Adipocyte (in vitro differentiated cells): ENCODE measurements at regions not wholly inside any gene's neighbourhood (a gene's known extent, or its start where the extent isn't known, plus 50 kb on each side); places are given as distances from the start of the nearest gene placed in this dataset.
"Not testable (repeated sequence)": the region's sequence is repeated elsewhere in the genome, so short reads cannot be mapped to it uniquely, and the experiment has no call there.

Experiments
- DNase-seq: peaks from one replicate; pipeline ENCODE4 v3.0.0-alpha.2; 2015; ENCODE audit warnings: low read depth
- H3K27me3 ChIP-seq: replicated peaks from 2 replicates; pipeline ENCODE4 v1.7.0; 2013; ENCODE audit warnings: mild to moderate bottlenecking, low read length, moderate library complexity; ENCODE audit not compliant: control insufficient read depth, insufficient read depth
- H3K36me3 ChIP-seq: 2 replicates; pipeline ENCODE4 v1.7.0; 2013; ENCODE audit warnings: low read length, mild to moderate bottlenecking, moderate library complexity; ENCODE audit not compliant: control insufficient read depth, insufficient read depth, severe bottlenecking
- H3K4me1 ChIP-seq: 2 replicates; pipeline ENCODE4 v1.7.0; 2013; ENCODE audit warnings: mild to moderate bottlenecking, low read length, moderate library complexity; ENCODE audit not compliant: control insufficient read depth, insufficient read depth
- H3K4me3 ChIP-seq: 2 replicates; pipeline ENCODE4 v1.7.0; 2013; ENCODE audit warnings: mild to moderate bottlenecking, low read length, moderate library complexity
- H3K9ac ChIP-seq: 2 replicates; pipeline ENCODE4 v1.7.0; 2013; ENCODE audit warnings: mild to moderate bottlenecking, low read length, moderate library complexity
- H3K9me3 ChIP-seq: 2 replicates; pipeline ENCODE4 v1.7.0; 2013; ENCODE audit warnings: mild to moderate bottlenecking, low read length, moderate library complexity; ENCODE audit not compliant: control insufficient read depth

DNA sequence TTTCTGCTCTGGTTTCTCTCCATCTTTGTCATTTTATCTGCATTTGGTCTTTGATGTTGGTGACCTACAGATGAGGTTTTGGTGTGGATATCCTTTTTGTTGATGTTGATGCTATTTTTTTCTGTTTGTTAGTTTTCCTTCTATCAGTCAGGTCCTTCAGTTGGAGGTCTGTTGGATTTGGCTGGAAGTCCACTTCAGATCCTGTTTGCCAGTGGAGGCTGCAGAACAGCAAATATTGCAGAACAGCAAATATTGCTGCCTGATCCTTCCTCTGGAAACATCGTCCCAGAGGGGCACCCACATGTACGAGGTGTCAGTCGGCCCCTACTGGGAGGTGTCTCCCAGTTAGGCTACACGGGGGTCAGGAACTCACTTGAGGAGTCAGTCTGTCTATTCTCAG is 265.4 kb upstream of the SYNCRIP start:
- not testable (repeated sequence) for DNase-seq, H3K36me3 ChIP-seq, H3K4me3 ChIP-seq, H3K27me3 ChIP-seq, H3K9ac ChIP-seq, H3K9me3 ChIP-seq, H3K4me1 ChIP-seq

DNA sequence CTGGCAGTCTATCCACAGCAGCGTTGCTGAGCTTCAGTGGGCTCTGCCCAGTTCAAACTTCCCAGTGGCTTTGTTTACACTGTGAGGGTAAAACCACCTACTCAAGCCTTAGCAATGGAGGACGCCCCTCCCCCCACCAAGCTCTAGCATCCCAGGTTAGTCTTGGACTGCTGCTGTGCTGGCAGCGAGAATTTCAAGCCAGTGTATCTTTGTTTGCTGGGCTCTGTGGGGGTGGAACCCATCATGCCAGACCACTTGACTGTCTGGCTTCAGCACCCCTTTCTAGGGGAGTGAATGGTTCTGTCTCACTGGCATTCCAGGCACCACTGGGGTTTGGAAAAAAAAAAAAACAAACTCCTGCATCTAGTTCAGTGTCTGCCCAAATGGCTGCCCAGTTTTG is 249.7 kb upstream of the SYNCRIP start:
- DNase-seq: no peak
- no peaks in the 10 kb centered on the region for H3K9me3 ChIP-seq
- no peaks in the 10 kb centered on the region for H3K27me3 ChIP-seq
- no peak overlapping the region for H3K9ac ChIP-seq
- H3K4me3 ChIP-seq: no peak overlapping the region
- H3K4me1 ChIP-seq: no peaks in the 10 kb centered on the region
- H3K36me3 ChIP-seq: no peaks in the 10 kb centered on the region

DNA sequence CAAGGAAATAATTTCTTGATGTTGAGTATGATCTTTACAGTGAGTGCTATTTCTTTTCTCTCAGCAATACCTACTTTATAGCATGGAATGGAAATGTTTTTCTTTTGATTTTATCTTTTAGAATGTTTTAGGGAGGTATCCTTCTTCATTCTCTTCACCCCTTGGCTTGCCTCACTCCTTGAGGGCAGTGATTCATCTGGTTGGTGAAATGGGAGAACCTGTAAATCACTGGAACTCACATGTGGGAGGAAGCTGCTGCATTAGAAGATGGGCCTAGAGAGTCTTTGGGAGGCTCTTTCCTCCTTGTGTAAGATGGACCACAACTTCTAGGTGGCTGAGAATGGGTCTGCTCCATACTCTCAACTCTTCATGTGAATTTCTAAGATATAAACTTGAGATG is 244.8 kb upstream of the SYNCRIP start:
- no peaks in the 10 kb centered on the region for H3K4me1 ChIP-seq
- no peak for DNase-seq

DNA sequence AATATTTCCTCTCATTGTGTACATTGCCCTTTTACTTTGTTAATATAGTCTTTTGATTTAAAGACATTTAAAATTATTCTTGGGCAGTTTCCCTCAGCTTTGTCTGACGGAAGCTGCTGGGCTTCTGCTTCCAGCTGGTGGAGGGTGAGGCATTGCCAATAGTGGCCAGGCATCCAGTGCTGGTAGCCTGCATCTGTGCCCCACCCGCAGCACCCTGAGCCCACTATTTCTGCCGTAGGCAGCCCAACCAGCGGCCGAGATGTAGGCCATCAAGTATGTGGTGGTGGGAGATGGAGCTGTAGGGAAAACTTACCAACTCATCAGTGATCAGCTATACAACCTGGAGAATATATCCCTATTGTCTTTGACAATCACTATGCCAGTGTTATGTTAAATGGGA is 226.0 kb upstream of the SYNCRIP start:
- peaks cover 16% of the 10 kb centered on the region for H3K4me1 ChIP-seq
- no peak overlapping the region for H3K9ac ChIP-seq
- no peaks in the 10 kb centered on the region for H3K9me3 ChIP-seq
- H3K36me3 ChIP-seq: no peaks in the 10 kb centered on the region
- no peak overlapping the region for H3K4me3 ChIP-seq
- H3K27me3 ChIP-seq: no peaks in the 10 kb centered on the region
- no peak for DNase-seq

More for the DNA sequence above, 244.8 kb upstream of the SYNCRIP start:
- H3K36me3 ChIP-seq: no peaks in the 10 kb centered on the region
- no peak overlapping the region for H3K9ac ChIP-seq
- no peak overlapping the region for H3K4me3 ChIP-seq
- no peaks in the 10 kb centered on the region for H3K9me3 ChIP-seq
- H3K27me3 ChIP-seq: no peaks in the 10 kb centered on the region

DNA sequence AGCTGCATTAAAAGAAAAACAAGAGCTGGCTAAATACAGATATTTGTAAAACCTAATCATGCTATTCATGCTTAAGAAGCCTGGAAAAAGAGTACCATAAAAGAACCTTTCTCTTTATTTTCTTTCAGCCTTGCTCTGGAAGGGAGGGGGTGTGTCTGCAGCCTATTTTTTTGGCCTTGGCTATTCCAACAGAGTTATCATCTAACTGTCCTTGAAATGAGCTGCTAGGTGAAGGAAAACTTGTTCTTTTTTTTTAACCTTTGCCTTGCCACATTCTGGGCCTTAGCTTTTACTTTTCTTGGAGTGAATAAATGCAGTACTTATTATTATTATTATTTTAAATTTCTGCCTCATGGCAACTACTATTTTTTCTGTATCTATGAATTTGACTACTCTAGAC is 224.9 kb upstream of the SYNCRIP start:
- Histone ChIP-seq H3K36me3 (no peaks in the 10 kb centered on the region), H3K9me3 (no peaks in the 10 kb centered on the region), H3K9ac (no peak overlapping the region), H3K4me1 (peaks cover 16% of the 10 kb centered on the region), H3K4me3 (no peak overlapping the region), H3K27me3 (no peaks in the 10 kb centered on the region)
- no peak for DNase-seq

DNA sequence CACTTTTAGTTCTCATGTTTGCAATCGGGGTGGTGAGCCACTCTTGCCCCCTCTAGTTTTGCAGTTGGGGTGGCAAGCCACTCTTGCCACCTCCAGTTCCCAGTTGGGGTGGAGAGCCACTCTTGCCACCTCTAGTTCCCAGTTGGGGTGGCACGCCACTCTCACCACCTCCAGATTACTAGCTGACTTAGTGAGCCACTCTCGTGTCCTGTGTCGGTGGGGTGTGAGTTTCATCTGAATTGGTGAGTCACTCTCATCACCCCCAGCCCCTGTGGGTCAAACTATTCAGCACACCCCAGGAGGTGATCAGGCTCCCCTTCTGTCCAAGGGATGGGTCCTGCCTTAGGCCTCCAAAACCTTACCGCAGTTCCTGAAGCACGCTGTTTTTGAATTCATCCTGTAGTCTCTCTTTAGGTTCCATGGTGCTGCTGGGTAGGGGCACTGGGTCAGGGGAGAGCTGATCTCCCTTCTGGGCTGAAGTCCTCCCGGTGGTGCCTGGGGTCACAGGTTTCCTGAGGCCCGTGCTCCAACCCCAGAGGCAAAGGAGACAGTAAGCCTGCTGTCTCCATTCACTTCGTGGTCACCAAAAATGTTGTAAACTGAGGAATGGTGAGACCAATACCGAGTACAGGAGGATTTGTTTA is 224.2 kb upstream of the SYNCRIP start:
- no peak for DNase-seq
- Histone ChIP-seq H3K36me3 (no peaks in the 10 kb centered on the region), H3K4me3 (peak overlapping the region; percentile 82), H3K9ac (no peak overlapping the region), H3K9me3 (no peaks in the 10 kb centered on the region), H3K27me3 (no peaks in the 10 kb centered on the region), H3K4me1 (peaks cover 16% of the 10 kb centered on the region)

DNA sequence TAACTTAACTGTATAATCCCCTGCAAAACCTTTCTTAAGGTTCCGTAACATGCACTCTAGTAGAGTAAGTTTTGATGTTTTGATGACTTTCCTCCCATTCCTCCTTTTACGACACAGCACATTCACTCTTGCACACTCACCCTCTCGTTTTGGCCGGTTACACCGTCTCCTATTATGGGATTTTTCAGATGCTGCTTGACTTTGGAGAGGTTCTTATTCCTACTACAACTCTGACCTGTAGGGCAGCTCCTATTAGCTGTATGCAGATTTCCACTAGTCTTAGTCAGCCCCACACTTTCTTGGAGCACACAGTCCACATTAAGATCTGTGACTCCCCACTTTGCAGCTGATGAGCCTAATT is 223.7 kb upstream of the SYNCRIP start:
- H3K36me3 ChIP-seq: no peaks in the 10 kb centered on the region
- DNase-seq: no peak
- peaks cover 16% of the 10 kb centered on the region for H3K4me1 ChIP-seq
- H3K9ac ChIP-seq: peak overlapping the region; percentile 77
- H3K4me3 ChIP-seq: peak overlapping the region; percentile 82
- H3K27me3 ChIP-seq: no peaks in the 10 kb centered on the region
- no peaks in the 10 kb centered on the region for H3K9me3 ChIP-seq

DNA sequence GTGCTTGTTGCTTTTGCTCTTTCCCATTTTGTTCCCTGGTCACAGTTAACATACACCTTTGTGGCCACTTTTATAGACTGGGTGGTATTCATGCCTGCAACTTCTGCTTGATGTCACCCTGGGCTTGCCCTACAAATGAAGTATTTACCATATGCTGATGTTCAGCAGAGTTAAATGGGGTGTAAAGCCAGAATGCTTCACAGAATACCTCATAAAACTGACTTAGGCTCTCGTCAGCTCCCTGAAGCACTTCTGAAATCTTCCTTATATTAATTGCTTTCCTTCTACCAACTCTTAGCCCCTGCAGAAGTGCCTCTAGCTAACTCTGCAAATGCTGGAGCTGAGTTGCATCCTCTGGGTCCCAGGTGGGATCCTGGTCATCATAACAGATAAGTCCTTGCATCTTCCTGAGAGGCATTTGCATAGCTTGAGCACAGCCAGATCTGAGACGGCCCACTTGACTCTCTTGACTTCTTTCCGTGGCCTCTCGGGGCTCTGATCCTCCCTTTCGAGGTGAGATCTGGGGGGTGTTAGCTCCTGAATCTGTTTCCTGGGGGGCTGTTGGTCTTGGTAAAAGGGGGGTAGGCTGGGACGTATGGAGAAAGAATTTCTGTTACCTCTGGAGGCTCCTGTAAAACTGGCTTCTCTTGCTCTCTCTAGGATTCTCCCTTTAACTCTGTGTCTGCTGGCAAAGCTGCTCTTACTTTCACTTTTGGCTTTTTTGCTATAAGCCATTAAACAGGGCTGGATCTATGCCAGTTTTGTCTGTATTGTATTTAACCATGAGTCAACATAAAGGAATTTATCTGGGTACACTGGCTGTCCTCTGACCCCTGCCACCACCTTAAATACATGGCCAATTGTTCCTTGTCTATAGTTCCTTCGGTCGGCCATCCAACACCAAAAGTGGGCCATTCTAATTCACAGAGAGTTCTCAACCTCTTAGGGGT is 223.0 kb upstream of the SYNCRIP start:
- no peaks in the 10 kb centered on the region for H3K9me3 ChIP-seq
- H3K4me1 ChIP-seq: peaks cover 16% of the 10 kb centered on the region
- no peaks in the 10 kb centered on the region for H3K27me3 ChIP-seq
- peak overlapping the region; percentile 77 for H3K9ac ChIP-seq
- no peaks in the 10 kb centered on the region for H3K36me3 ChIP-seq
- peak overlapping the region; percentile 82 for H3K4me3 ChIP-seq
- DNase-seq: peak; percentile 71

DNA sequence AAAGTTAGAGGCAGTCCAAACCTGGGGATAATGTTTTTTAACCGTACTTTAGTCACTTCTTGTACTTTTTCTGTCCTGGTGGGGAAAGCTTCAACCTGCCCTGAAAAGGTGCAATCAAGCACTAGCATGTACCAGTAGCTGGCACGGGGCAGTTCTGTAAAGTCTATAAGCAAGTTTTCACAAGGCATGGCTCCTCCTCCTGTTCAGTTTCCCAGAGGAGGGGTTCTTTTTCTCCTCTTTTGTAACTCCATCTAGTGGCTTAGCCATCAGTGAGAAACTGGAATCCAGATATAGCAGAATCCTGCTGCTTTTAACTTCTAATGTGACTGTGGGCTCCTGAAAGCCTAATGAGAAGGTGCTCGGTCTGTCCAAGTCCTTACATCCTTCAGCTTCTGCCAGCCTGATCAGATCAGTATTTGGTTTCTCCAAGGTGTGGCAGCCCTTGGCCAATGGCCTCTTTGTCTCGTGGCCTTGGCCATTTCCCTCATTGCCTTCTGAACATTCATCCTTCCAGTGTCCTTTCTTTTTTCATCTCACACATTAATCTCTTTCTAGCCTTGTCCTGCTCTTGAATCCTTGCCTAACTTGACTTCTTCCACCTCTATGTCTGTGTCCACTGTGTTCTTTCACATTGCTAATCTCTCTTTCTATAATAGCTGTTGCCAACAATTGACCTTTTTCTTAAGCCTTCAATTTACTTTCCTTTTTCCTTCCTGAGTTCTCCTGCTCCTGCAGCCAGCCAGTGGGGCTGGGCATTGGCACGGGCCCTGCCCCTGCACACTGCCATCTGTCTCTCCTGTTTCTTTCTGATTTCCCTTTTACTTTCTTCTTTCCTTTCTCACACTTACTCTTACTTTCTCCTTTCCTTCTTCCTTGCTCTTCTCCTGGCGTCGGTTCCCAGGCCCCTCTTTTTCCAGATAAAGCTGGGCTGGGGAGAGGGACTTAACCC is 222.0 kb upstream of the SYNCRIP start:
- Histone ChIP-seq H3K9ac (no peak overlapping the region), H3K27me3 (no peaks in the 10 kb centered on the region), H3K36me3 (no peaks in the 10 kb centered on the region), H3K4me3 (no peak overlapping the region), H3K9me3 (no peaks in the 10 kb centered on the region), H3K4me1 (peaks cover 16% of the 10 kb centered on the region)
- peak; percentile 41 for DNase-seq

DNA sequence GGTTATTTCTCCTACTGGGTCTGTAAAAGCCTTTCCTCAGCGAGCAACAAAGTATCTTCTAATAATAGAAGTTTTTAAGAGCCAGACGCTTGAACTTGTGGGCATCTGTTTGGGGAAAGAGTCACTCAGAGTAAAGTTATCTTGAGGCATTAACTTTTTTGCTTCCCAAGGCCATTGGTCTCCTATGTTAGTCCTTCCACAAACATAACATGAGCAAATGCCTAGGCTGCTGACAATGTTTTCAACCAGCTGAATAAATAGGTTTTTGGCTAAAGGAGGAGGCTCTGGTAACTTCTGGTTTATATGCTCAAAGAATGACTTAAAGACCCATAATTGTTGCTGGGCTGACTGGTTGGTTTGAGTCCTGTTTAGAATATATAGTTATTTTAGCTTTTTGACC is 213.5 kb upstream of the SYNCRIP start:
- Histone ChIP-seq H3K4me3 (no peak overlapping the region), H3K27me3 (no peaks in the 10 kb centered on the region), H3K9ac (no peak overlapping the region), H3K36me3 (no peaks in the 10 kb centered on the region), H3K9me3 (peaks cover 4% of the 10 kb centered on the region), H3K4me1 (no peaks in the 10 kb centered on the region)
- DNase-seq: no peak
